Esophagus squamous epithelium (tissue), 4 donors: ENCODE measurements at regions not wholly inside any gene's neighbourhood (a gene's known extent, or its start where the extent isn't known, plus 50 kb on each side); places are given as distances from the start of the nearest gene placed in this dataset.

Experiments used
- CTCF ChIP-seq, 6 experiments: fragments of 450-650 bp in 4 of 6; fragments of 200-600 bp in 2 of 6; sonication (generic) in 2 of 6; IDR thresholded peaks; one replicate each; pipeline ENCODE4 v1.5.1; 2016 to 2019; ENCODE audit warnings: antibody characterized with exemption in 6 of 6, mild to moderate bottlenecking in 4 of 6, moderate library complexity in 4 of 6
- POLR2A ChIP-seq, 4 donors: fragments of 450-650 bp; IDR thresholded peaks; one replicate each; pipeline ENCODE4 v1.6.1; 2017; ENCODE audit warnings: antibody characterized with exemption in 4 of 4, mild to moderate bottlenecking in 4 of 4, moderate library complexity in 3 of 4

GRCh38 chr20:43832961-43833360 lies 81.7 kb upstream of the TOX2 start:
- no peak for TF ChIP-seq CTCF (IDR thresholded peaks at IDR 0.05)
- no peak for TF ChIP-seq POLR2A (IDR thresholded peaks at IDR 0.05)
